Prostate gland (tissue), 2 donors: ENCODE measurements at regions not wholly inside any gene's neighbourhood (a gene's known extent, or its start where the extent isn't known, plus 50 kb on each side); places are given as distances from the start of the nearest gene placed in this dataset.

Experiments used
- POLR2A ChIP-seq: fragments of 450-650 bp; IDR thresholded peaks from one replicate; pipeline ENCODE4 v1.6.1; 2016; ENCODE audit warnings: antibody characterized with exemption, mild to moderate bottlenecking
- POLR2AphosphoS5 ChIP-seq: sonication (generic); formaldehyde crosslinking; IDR thresholded peaks from one replicate; pipeline ENCODE4 v1.6.1; 2017; ENCODE audit warnings: antibody characterized with exemption
- TF ChIP-seq, protein P1 (sequence below), 4 experiments: fragments of 200-600 bp in 2 of 4; fragments of 450-650 bp in 2 of 4; sonication (generic) in 2 of 4; IDR thresholded peaks; 1 replicate in 3 of 4; 2 replicates in 1 of 4; pipeline ENCODE4 v1.5.1; 2016 to 2019; ENCODE audit warnings: antibody characterized with exemption in 4 of 4, mild to moderate bottlenecking in 2 of 4, moderate library complexity in 2 of 4

DNA sequence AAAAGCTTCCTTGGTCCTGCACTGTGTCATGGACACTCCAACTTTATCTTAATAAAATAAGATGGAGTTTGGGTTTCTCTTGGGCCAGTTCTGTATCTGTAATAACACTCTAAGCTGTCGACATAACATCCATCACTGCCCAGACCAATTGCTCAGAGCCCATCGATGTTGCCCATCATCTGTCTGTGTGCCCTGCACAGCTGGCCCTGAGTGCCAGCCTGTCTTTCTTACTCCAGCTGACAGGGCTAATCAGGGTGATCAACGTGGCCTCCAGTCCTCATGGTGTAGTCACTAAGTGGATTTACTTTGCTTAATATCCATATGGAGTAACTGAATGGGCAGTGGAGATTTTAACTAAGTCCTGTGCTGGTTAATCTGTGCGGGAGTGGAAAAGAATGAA is 419.8 kb upstream of the TPM1 start:
- TF ChIP-seq, protein P1, sequence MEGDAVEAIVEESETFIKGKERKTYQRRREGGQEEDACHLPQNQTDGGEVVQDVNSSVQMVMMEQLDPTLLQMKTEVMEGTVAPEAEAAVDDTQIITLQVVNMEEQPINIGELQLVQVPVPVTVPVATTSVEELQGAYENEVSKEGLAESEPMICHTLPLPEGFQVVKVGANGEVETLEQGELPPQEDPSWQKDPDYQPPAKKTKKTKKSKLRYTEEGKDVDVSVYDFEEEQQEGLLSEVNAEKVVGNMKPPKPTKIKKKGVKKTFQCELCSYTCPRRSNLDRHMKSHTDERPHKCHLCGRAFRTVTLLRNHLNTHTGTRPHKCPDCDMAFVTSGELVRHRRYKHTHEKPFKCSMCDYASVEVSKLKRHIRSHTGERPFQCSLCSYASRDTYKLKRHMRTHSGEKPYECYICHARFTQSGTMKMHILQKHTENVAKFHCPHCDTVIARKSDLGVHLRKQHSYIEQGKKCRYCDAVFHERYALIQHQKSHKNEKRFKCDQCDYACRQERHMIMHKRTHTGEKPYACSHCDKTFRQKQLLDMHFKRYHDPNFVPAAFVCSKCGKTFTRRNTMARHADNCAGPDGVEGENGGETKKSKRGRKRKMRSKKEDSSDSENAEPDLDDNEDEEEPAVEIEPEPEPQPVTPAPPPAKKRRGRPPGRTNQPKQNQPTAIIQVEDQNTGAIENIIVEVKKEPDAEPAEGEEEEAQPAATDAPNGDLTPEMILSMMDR (IDR thresholded peaks at IDR 0.05), result no peak
- TF ChIP-seq POLR2A (no peak), POLR2AphosphoS5 (no peak)
